HUES6 (cell line): ENCODE measurements at regions not wholly inside any gene's neighbourhood (a gene's known extent, or its start where the extent isn't known, plus 50 kb on each side); places are given as distances from the start of the nearest gene placed in this dataset.

Experiments used
- H3K27ac ChIP-seq: 2 replicates; pipeline ENCODE4 v1.7.0; 2013; ENCODE audit warnings: low read depth, mild to moderate bottlenecking, low read length, inconsistent platforms
- H3K27me3 ChIP-seq: 2 replicates; pipeline ENCODE4 v1.6.1; 2013; ENCODE audit warnings: low read length; ENCODE audit not compliant: control insufficient read depth, insufficient read depth
- H3K36me3 ChIP-seq: 2 replicates; pipeline ENCODE4 v1.6.1; 2013; ENCODE audit warnings: low read length; ENCODE audit not compliant: control insufficient read depth, insufficient read depth
- H3K4me1 ChIP-seq: 2 replicates; pipeline ENCODE4 v1.6.1; 2013; ENCODE audit warnings: low read length; ENCODE audit not compliant: control insufficient read depth, insufficient read depth
- H3K4me3 ChIP-seq: 2 replicates; pipeline ENCODE4 v1.5.1; 2013; ENCODE audit warnings: low read depth, low read length
- H3K9ac ChIP-seq: one replicate; pipeline ENCODE4 v1.6.1; 2013; ENCODE audit warnings: mild to moderate bottlenecking, low read length
- H3K9me3 ChIP-seq: 2 replicates; pipeline ENCODE4 v1.6.1; 2013; ENCODE audit warnings: low read depth, low read length; ENCODE audit not compliant: control insufficient read depth, insufficient read depth

GRCh38 chr2:177072090-177072489 lies 140.5 kb upstream of the HNRNPA3 start:
- Histone ChIP-seq H3K9ac (no peak overlapping the region), H3K9me3 (no peaks in the 10 kb centered on the region), H3K27ac (no peak overlapping the region), H3K4me3 (no peak overlapping the region), H3K36me3 (no peaks in the 10 kb centered on the region), H3K4me1 (peaks cover 12% of the 10 kb centered on the region), H3K27me3 (no peaks in the 10 kb centered on the region)

GRCh38 chr2:177073611-177074010 lies 139.0 kb upstream of the HNRNPA3 start:
- no peak overlapping the region for H3K27ac ChIP-seq
- H3K27me3 ChIP-seq = no peaks in the 10 kb centered on the region
- no peak overlapping the region for H3K4me3 ChIP-seq
- no peaks in the 10 kb centered on the region for H3K9me3 ChIP-seq
- H3K36me3 ChIP-seq = no peaks in the 10 kb centered on the region
- peaks cover 12% of the 10 kb centered on the region for H3K4me1 ChIP-seq
- H3K9ac ChIP-seq = no peak overlapping the region

DNA sequence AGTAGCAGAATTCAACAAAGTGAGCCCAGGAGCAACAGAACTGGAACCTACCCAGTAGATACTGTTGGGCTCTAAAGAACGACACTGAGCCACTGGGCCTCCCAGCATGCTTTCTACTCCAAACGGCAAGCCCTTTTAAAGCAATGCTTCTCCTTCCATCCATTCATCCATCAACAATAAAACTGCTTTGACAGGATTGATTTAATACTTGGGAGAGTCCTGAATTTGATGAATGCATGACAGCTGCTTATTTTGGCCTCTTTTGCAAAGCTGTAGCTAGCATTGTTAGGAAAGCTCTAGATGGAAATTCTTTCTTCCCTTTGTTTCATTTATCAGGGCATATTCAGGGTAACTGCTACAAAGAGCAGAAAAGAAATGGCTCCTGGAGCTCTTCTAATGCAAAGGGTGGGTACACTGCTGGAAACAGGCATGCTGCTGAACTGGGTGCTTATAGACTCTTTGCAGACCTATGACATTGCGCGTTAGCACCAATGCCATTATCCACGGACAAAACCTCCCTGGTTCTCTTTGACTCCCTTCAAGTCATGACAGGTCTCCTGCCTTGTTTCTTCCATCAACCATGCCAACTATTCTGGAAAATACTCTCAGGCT lies 138.4 kb upstream of the HNRNPA3 start:
- Histone ChIP-seq H3K36me3 (no peaks in the 10 kb centered on the region), H3K4me1 (peaks cover 12% of the 10 kb centered on the region), H3K27me3 (no peaks in the 10 kb centered on the region), H3K9ac (no peak overlapping the region), H3K4me3 (no peak overlapping the region), H3K27ac (no peak overlapping the region), H3K9me3 (no peaks in the 10 kb centered on the region)

DNA sequence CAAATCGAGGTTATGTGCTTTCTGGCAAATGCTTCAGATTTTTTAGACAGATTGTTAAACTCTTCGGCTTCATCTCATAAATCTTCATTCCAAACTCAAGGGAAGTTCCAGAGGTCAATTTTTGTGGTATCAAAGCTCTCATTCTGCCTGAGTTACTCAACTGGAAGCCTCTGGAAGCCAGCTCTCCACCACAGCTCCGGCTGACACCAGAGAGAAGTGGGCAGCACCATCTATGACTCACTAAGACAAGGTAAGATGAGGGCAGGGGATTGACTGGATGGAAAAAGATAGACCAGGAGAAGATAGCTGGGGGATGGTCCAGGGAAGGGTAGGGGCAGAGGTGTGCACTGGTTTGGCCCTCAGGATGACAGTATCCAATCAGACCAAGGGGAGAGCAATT lies 137.3 kb upstream of the HNRNPA3 start:
- Histone ChIP-seq H3K27ac (no peak overlapping the region), H3K4me1 (peaks cover 12% of the 10 kb centered on the region), H3K27me3 (no peaks in the 10 kb centered on the region), H3K9ac (no peak overlapping the region), H3K36me3 (no peaks in the 10 kb centered on the region), H3K9me3 (no peaks in the 10 kb centered on the region), H3K4me3 (no peak overlapping the region)

DNA sequence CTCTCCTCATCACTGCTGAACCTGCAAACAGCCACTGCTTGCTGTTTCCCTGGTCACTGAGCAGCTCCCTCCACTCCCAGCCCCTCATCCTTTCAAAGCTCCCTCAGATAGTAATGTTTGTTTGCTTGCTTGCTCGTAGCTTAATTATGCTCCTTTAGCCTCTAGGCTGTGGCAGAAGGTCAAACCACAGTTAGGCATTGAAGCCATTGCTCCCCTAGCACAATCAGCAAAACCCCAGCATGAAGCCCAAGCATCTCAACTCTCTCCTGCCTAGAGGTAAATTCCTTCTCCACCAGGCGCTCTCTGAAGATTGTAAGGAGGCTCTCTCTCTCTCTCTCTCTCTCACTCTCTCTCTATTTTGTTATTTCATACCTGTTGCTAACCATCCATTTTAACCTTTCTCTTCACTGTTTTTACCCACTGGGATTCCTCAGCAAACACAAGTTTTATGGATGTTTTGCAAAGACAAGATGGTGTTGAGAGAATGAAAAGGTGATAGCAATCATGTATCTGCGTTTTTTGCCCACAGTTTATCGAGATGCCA lies 135.9 kb upstream of the HNRNPA3 start:
- H3K27ac ChIP-seq = no peak overlapping the region
- peaks cover 12% of the 10 kb centered on the region for H3K4me1 ChIP-seq
- no peak overlapping the region for H3K4me3 ChIP-seq
- H3K9ac ChIP-seq = no peak overlapping the region
- H3K36me3 ChIP-seq = no peaks in the 10 kb centered on the region
- no peaks in the 10 kb centered on the region for H3K9me3 ChIP-seq
- H3K27me3 ChIP-seq = no peaks in the 10 kb centered on the region

GRCh38 chr2:177077778-177078177 lies 134.8 kb upstream of the HNRNPA3 start:
- Histone ChIP-seq H3K36me3 (no peaks in the 10 kb centered on the region), H3K4me1 (peaks cover 12% of the 10 kb centered on the region), H3K9me3 (no peaks in the 10 kb centered on the region), H3K4me3 (no peak overlapping the region), H3K27me3 (no peaks in the 10 kb centered on the region), H3K27ac (no peak overlapping the region), H3K9ac (no peak overlapping the region)

GRCh38 chr2:177078416-177078815 lies 134.2 kb upstream of the HNRNPA3 start:
- Histone ChIP-seq H3K4me3 (no peak overlapping the region), H3K9me3 (no peaks in the 10 kb centered on the region), H3K36me3 (no peaks in the 10 kb centered on the region), H3K9ac (no peak overlapping the region), H3K4me1 (peaks cover 12% of the 10 kb centered on the region), H3K27ac (no peak overlapping the region), H3K27me3 (no peaks in the 10 kb centered on the region)

- no peaks in the 10 kb centered on the region for H3K9me3 ChIP-seq
- no peaks in the 10 kb centered on the region for H3K36me3 ChIP-seq
- H3K27me3 ChIP-seq = no peaks in the 10 kb centered on the region
- H3K27ac ChIP-seq = no peak overlapping the region
- H3K9ac ChIP-seq = no peak overlapping the region
- no peak overlapping the region for H3K4me3 ChIP-seq
- H3K4me1 ChIP-seq = peaks cover 12% of the 10 kb centered on the region
These were observed 133.7 kb upstream of the HNRNPA3 start for GRCh38 chr2:177078855-177079254.

DNA sequence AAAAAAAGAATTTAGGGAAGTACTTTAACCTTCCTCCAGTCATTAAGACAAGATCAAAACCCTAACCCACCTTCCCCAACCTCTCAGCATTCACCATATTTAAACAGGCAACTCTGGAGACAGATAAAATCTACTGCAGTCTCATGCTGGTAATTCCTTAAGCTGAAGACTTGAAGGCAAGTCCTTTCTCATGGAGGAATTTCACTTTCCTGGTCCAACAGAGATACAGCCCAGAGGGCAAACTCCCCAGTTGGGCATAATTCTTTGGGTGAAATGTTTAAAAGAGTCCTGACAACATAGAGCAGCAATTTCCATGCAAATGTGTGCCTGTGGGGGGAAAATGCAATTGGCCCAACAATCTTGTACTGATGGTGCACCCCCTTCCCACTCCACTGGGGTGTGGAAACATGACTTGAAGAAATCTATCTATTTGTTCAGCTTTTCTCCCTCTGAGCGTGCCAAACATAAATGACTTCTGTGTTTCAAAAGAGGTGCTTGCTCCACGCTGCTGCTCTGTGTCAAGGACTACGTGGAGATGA lies 131.8 kb upstream of the HNRNPA3 start:
- Histone ChIP-seq H3K4me3 (no peak overlapping the region), H3K4me1 (peaks cover 11% of the 10 kb centered on the region), H3K9ac (no peak overlapping the region), H3K27me3 (no peaks in the 10 kb centered on the region), H3K9me3 (no peaks in the 10 kb centered on the region), H3K27ac (no peak overlapping the region), H3K36me3 (no peaks in the 10 kb centered on the region)

DNA sequence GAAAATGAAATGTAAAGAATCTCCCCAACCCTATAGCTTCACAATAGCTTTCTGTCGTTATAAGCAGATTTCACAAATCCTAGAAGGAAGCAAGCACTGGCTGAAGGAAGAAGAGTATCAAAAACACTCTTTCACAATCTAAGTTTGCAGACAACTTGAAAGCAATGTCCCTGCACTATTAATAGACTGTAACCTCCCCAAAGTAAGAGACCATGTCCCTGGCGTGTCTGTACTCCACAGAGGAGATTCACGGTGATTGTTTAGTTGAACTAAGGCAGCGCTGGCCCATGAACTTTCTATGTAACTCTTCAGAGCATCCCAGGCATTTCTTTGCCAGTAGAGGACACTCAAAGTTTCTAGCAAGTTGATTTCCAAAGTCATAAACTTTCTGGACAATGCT lies 128.0 kb upstream of the HNRNPA3 start:
- Histone ChIP-seq H3K4me3 (no peak overlapping the region), H3K27ac (no peak overlapping the region), H3K36me3 (no peaks in the 10 kb centered on the region), H3K9me3 (no peaks in the 10 kb centered on the region), H3K27me3 (no peaks in the 10 kb centered on the region), H3K4me1 (no peaks in the 10 kb centered on the region), H3K9ac (no peak overlapping the region)

- H3K9ac ChIP-seq = no peak overlapping the region
- no peak overlapping the region for H3K27ac ChIP-seq
- H3K36me3 ChIP-seq = no peaks in the 10 kb centered on the region
- H3K9me3 ChIP-seq = no peaks in the 10 kb centered on the region
- H3K4me3 ChIP-seq = no peak overlapping the region
- H3K27me3 ChIP-seq = no peaks in the 10 kb centered on the region
- H3K4me1 ChIP-seq = no peaks in the 10 kb centered on the region
These were observed 124.1 kb upstream of the HNRNPA3 start for GRCh38 chr2:177088529-177088928.
